Right lung (tissue), 2 donors: ENCODE measurements at regions not wholly inside any gene's neighbourhood (a gene's known extent, or its start where the extent isn't known, plus 50 kb on each side); places are given as distances from the start of the nearest gene placed in this dataset.
"Not testable (repeated sequence)": the region's sequence is repeated elsewhere in the genome, so short reads cannot be mapped to it uniquely, and the experiment has no call there.

Experiments
- DNase-seq, 2 donors: peaks; one replicate each; pipeline ENCODE4 v3.0.0-alpha.2; 2013

- DNase-seq, result no peak
Observed at GRCh38 chrX:121858867-121859647, 811.6 kb downstream of the GLUD2 start.

- DNase-seq, result no peak
Observed at GRCh38 chrX:121863976-121864375, 816.6 kb downstream of the GLUD2 start.

- no peak for DNase-seq
Observed at GRCh38 chrX:121864561-121864960, 817.2 kb downstream of the GLUD2 start.

- DNase-seq, result no peak
Observed at GRCh38 chrX:121869876-121870477, 822.6 kb downstream of the GLUD2 start.

- DNase-seq, result no peak
Observed at GRCh38 chrX:121871122-121871521, 823.7 kb downstream of the GLUD2 start.

- no peak for DNase-seq
Observed at GRCh38 chrX:121876305-121876704, 828.9 kb downstream of the GLUD2 start.

- not testable (repeated sequence) for DNase-seq
Observed at GRCh38 chrX:121877337-121877736, 829.9 kb downstream of the GLUD2 start.

GRCh38 chrX:121886557-121886956 lies 839.1 kb downstream of the GLUD2 start:
- no peak for DNase-seq

- no peak for DNase-seq
Observed at GRCh38 chrX:121894756-121895155, 847.3 kb downstream of the GLUD2 start.

GRCh38 chrX:121902463-121902862 lies 855.1 kb downstream of the GLUD2 start:
- no peak for DNase-seq

- DNase-seq, result no peak
Observed at GRCh38 chrX:121903961-121904360, 856.6 kb downstream of the GLUD2 start.

GRCh38 chrX:121921258-121921657 lies 873.8 kb downstream of the GLUD2 start:
- DNase-seq, result no peak

GRCh38 chrX:121931567-121931966 lies 884.2 kb downstream of the GLUD2 start:
- DNase-seq, result no peak

GRCh38 chrX:121932688-121933087 lies 885.3 kb downstream of the GLUD2 start:
- no peak for DNase-seq

GRCh38 chrX:121949041-121949760 lies 901.8 kb downstream of the GLUD2 start:
- no peak for DNase-seq

- no peak for DNase-seq
Observed at GRCh38 chrX:121958886-121959285, 911.5 kb downstream of the GLUD2 start.

GRCh38 chrX:121975671-121976070 lies 928.3 kb downstream of the GLUD2 start:
- no peak for DNase-seq

GRCh38 chrX:121987163-121987562 lies 939.8 kb downstream of the GLUD2 start:
- no peak for DNase-seq

- no peak for DNase-seq
Observed at GRCh38 chrX:121987835-121988234, 940.4 kb downstream of the GLUD2 start.

- no peak for DNase-seq
Observed at GRCh38 chrX:122004127-122004526, 956.7 kb downstream of the GLUD2 start.

GRCh38 chrX:122026665-122027064 lies 979.3 kb downstream of the GLUD2 start:
- DNase-seq, result no peak

- DNase-seq, result no peak
Observed at GRCh38 chrX:122046226-122046625, 998.8 kb downstream of the GLUD2 start.

GRCh38 chrX:122046815-122047214 lies 999.4 kb downstream of the GLUD2 start:
- no peak for DNase-seq
